GM12878 (cell line): ENCODE measurements at regions not wholly inside any gene's neighbourhood (a gene's known extent, or its start where the extent isn't known, plus 50 kb on each side); places are given as distances from the start of the nearest gene placed in this dataset.

ENCODE experiments used
- ATAC-seq: fragments of 200-7000 bp; cut with Tn5 transposase; 3 replicates; pipeline ENCODE4 v1.9.1; 2020; ENCODE audit warnings: mild to moderate bottlenecking, moderate library complexity
- BruUV-seq: library from RNA; stranded (reverse); fragments of 400-500 nt; replicated peaks from 2 replicates; lab custom pipeline; 2021; lab: Mats Ljungman, UMichigan
- CTCF ChIA-PET: fragments of 300-600 bp; sonication (Branson Sonifier 250); formaldehyde crosslinking; extraction: SDS; loops from one replicate; lab custom pipeline; 2021; ENCODE audit warnings: inconsistent platforms; lab: Yijun Ruan, JAX
- POLR2A ChIA-PET: fragments of 350-600 bp; formaldehyde crosslinking; extraction: SDS; loops from one replicate; lab custom pipeline; 2021; ENCODE audit warnings: inconsistent platforms; lab: Charles Lee
- RAD21 ChIA-PET: fragments of 300-600 bp; sonication (Branson Sonifier 250); formaldehyde crosslinking; loops from one replicate; lab custom pipeline; 2023; ENCODE audit warnings: antibody characterized with exemption; ENCODE audit not compliant: unreplicated experiment; lab: Charles Lee
- SMC1A ChIA-PET: fragments of 300-600 bp; sonication (Branson Sonifier 250); formaldehyde crosslinking; loops from one replicate; lab custom pipeline; 2023; ENCODE audit not compliant: unreplicated experiment, uncharacterized antibody; lab: Charles Lee
- DNase-seq: peaks from one replicate; pipeline ENCODE4 v3.0.0-alpha.2; 2011; ENCODE audit warnings: low read depth, low spot score
- FAIRE-seq: peaks from 3 replicates; lab custom pipeline; 2011; peaks lifted over from hg19 to GRCh38; lab: Jason Lieb, UNC
- H2AFZ ChIP-seq: 2 replicates; pipeline ENCODE4 v1.6.0; 2011; ENCODE audit warnings: low read depth, low read length, control low read depth; ENCODE audit not compliant: control insufficient read depth
- H3K27ac ChIP-seq: 2 replicates; pipeline ENCODE4 v1.5.1; 2011; ENCODE audit warnings: control low read depth; ENCODE audit not compliant: control insufficient read depth, insufficient read depth
- H3K27me3 ChIP-seq, 2 experiments: replicated peaks in 1 of 2; 2 replicates each; pipeline versions ENCODE4 v1.6.0 to v1.6.1; 2011; ENCODE audit warnings: low read length in 1 of 2; ENCODE audit not compliant: control insufficient read depth in 2 of 2, insufficient read depth in 2 of 2
- H3K36me3 ChIP-seq, 2 experiments: 2 replicates each; pipeline ENCODE4 v1.5.1; 2011; ENCODE audit warnings: low read length in 1 of 2; ENCODE audit not compliant: control insufficient read depth in 2 of 2, insufficient read depth in 2 of 2
- H3K4me1 ChIP-seq: 2 replicates; pipeline ENCODE4 v1.6.1; 2011; ENCODE audit warnings: mild to moderate bottlenecking, low read length, moderate library complexity, mixed read lengths; ENCODE audit not compliant: control insufficient read depth, insufficient read depth
- H3K4me2 ChIP-seq: 2 replicates; pipeline ENCODE4 v1.6.0; 2011; ENCODE audit warnings: control low read depth; ENCODE audit not compliant: control insufficient read depth, insufficient read depth
- H3K4me3 ChIP-seq: fragments of 200-600 bp; sonication (generic); 2 replicates; pipeline ENCODE4 v1.5.1; 2016
- H3K79me2 ChIP-seq: 2 replicates; pipeline ENCODE4 v1.6.0; 2011; ENCODE audit warnings: low read length; ENCODE audit not compliant: control insufficient read depth, insufficient read depth
- H3K9ac ChIP-seq: 2 replicates; pipeline ENCODE4 v1.8.0; 2011; ENCODE audit warnings: low read length, control low read depth, mixed read lengths; ENCODE audit not compliant: control insufficient read depth, insufficient read depth
- H3K9me3 ChIP-seq: replicated peaks from 3 replicates; pipeline ENCODE4 v1.5.1; 2011; ENCODE audit warnings: mild to moderate bottlenecking, low read length; ENCODE audit not compliant: control insufficient read depth, insufficient read depth
- H4K20me1 ChIP-seq: 2 replicates; pipeline ENCODE4 v1.6.0; 2011; ENCODE audit not compliant: control insufficient read depth, insufficient read depth
- ASH2L ChIP-seq: fragments of 300-600, 200-600 bp; sonication (generic); IDR thresholded peaks from 2 replicates; pipeline ENCODE4 v1.6.1; 2017; ENCODE audit warnings: low read depth, mild to moderate bottlenecking, borderline replicate concordance
- EGR1 ChIP-seq, 2 experiments: IDR thresholded peaks; 1 replicate in 1 of 2; 2 replicates in 1 of 2; pipeline ENCODE4 v1.6.1; 2011 to 2012; ENCODE audit warnings: low read depth in 2 of 2, low read length in 2 of 2, borderline replicate concordance in 1 of 2, mild to moderate bottlenecking in 1 of 2, moderate library complexity in 1 of 2
- EP300 ChIP-seq, 2 experiments: fragments of 150-350 bp in 1 of 2; IDR thresholded peaks; 2 replicates each; pipeline ENCODE4 v1.6.1; 2011 to 2012; ENCODE audit warnings: low read depth in 2 of 2, low read length in 2 of 2, borderline replicate concordance in 1 of 2, improper control_type of control experiment in 1 of 2, inconsistent platforms in 1 of 2; ENCODE audit not compliant: control insufficient read depth in 1 of 2
- HDGF ChIP-seq: fragments of 450-650 bp; IDR thresholded peaks from 2 replicates; pipeline ENCODE4 v1.6.1; 2016; ENCODE audit warnings: antibody characterized with exemption
- IKZF2 ChIP-seq, 2 experiments: fragments of 450-650 bp; IDR thresholded peaks; 2 replicates each; pipeline ENCODE4 v1.6.1; 2017; ENCODE audit warnings: mild to moderate bottlenecking in 2 of 2, moderate library complexity in 2 of 2
- IRF5 ChIP-seq: fragments of 450-650 bp; IDR thresholded peaks from 2 replicates; pipeline ENCODE4 v1.6.1; 2017; ENCODE audit warnings: borderline replicate concordance
- MXI1 ChIP-seq: fragments of 150-350 bp; IDR thresholded peaks from 2 replicates; pipeline ENCODE4 v1.6.1; 2011; ENCODE audit warnings: low read depth, mild to moderate bottlenecking, inconsistent platforms, low read length, improper control_type of control experiment
- NR2C2 ChIP-seq: IDR thresholded peaks from 2 replicates; pipeline ENCODE4 v1.6.1; 2011; ENCODE audit warnings: borderline replicate concordance, low read depth; ENCODE audit not compliant: control insufficient read depth, insufficient read length
- NRF1 ChIP-seq: conservative IDR thresholded peaks from 2 replicates; pipeline ENCODE4 v1.6.1; 2011; ENCODE audit warnings: mild to moderate bottlenecking, low read depth, low read length, improper control_type of control experiment
- POU2F2 ChIP-seq: IDR thresholded peaks from 3 replicates; pipeline ENCODE4 v1.6.1; 2011; ENCODE audit warnings: low read depth, mild to moderate bottlenecking, low read length, borderline replicate concordance
- SP1 ChIP-seq: IDR thresholded peaks from one replicate; pipeline ENCODE4 v1.6.1; 2011; ENCODE audit warnings: low read depth, low read length
- YY1 ChIP-seq: IDR thresholded peaks from 2 replicates; pipeline ENCODE4 v1.6.1; 2011; ENCODE audit warnings: low read depth, mild to moderate bottlenecking, low read length
- ZBTB4 ChIP-seq: fragments of 450-650 bp; formaldehyde crosslinking; IDR thresholded peaks from 2 replicates; pipeline ENCODE4 v1.4.0; 2022; ENCODE audit warnings: mild to moderate bottlenecking, moderate library complexity
- ZNF207 ChIP-seq: fragments of 450-650 bp; IDR thresholded peaks from 2 replicates; pipeline ENCODE4 v1.6.1; 2014; ENCODE audit warnings: antibody characterized with exemption, mild to moderate bottlenecking, borderline replicate concordance
- WGBS: methylation state at CpG from one replicate; pipeline ENCODE4 v1.1.6; 2016; ENCODE audit warnings: low lambda C conversion rate; ENCODE audit not compliant: insufficient replicate concordance, insufficient coverage; ENCODE audit errors: missing lambda C conversion rate; 5-methylcytosine and 5-hydroxymethylcytosine counted together
- in situ Hi-C: fragments of 300-500 bp; cut with MboI; formaldehyde crosslinking; loops from 9 replicates; pipeline ENCODE4 v1.14.3; 2018; ENCODE audit warnings: mixed read lengths
- intact Hi-C: fragments of 100-400 bp; cut with micrococcal nuclease; formaldehyde crosslinking; loops from one replicate; pipeline ENCODE4 v1.14.2; 2022; ENCODE audit not compliant: unreplicated experiment

GRCh38 chr3:158961911-158962310, 160.1 kb downstream of the MFSD1 start:
- no TSS peak for BruUV-seq
- FAIRE-seq (no peak), ATAC-seq (no peak)
- no peak overlapping the region for H3K4me2 ChIP-seq
- intact Hi-C loops, result no loop called here
- no peaks in the 10 kb centered on the region for H4K20me1 ChIP-seq
- in situ Hi-C loops, result no loop called here
- WGBS, result 3% methylated on average over 3 of the region's 3 CpGs
- no peak overlapping the region for H3K27ac ChIP-seq
- no peak overlapping the region for H2AFZ ChIP-seq
- H3K27me3 ChIP-seq, result no peaks in the 10 kb centered on the region
- no peaks in the 10 kb centered on the region for H3K4me1 ChIP-seq
- H3K9me3 ChIP-seq, result no peaks in the 10 kb centered on the region
- RAD21 ChIA-PET, result no interaction called here
- TF ChIP-seq EGR1 (IDR thresholded peaks at IDR 0.05; ENCODE audit: borderline replicate concordance in 1 of 2, low read depth in 2 of 2, low read length in 2 of 2) (no peak), YY1 (no peak), HDGF (no peak), NR2C2 (no peak), IKZF2 (IDR thresholded peaks at IDR 0.05) (no peak)
- TF ChIP-seq, all 136 proteins: peak for 0
- Histone ChIP-seq H3K36me3 (no peaks in the 10 kb centered on the region), H3K4me3 (no peak overlapping the region), H3K79me2 (no peaks in the 10 kb centered on the region), H3K9ac (no peak overlapping the region)
- POLR2A ChIA-PET, result no interaction called here
- no peak for DNase-seq
- CTCF ChIA-PET, result no interaction called here
- SMC1A ChIA-PET, result interaction anchor here (0.6 to 1.4 kb wide), 3 partner anchors 10 to 1532 kb away, joined by 3 read pairs; no protein-coding TSS in a partner anchor

- SMC1A ChIA-PET, result no interaction called here
- no peak overlapping the region for H2AFZ ChIP-seq
- intact Hi-C loops (no loop called here), in situ Hi-C loops (no loop called here)
- no peaks in the 10 kb centered on the region for H3K36me3 ChIP-seq
- DNase-seq, result no peak
- no peaks in the 10 kb centered on the region; a peak in 1 of 4 replicates for H3K27me3 ChIP-seq
- no peak for ATAC-seq
- no peaks in the 10 kb centered on the region for H4K20me1 ChIP-seq
- FAIRE-seq, result no peak
- no peak overlapping the region for H3K9ac ChIP-seq
- H3K4me2 ChIP-seq, result no peak overlapping the region
- H3K27ac ChIP-seq, result no peak overlapping the region
- no peaks in the 10 kb centered on the region for H3K4me1 ChIP-seq
- no peaks in the 10 kb centered on the region for H3K9me3 ChIP-seq
- CTCF ChIA-PET, result no interaction called here
- BruUV-seq, result no TSS peak
- 41% methylated on average over 2 of the region's 2 CpGs for WGBS
- H3K79me2 ChIP-seq, result no peaks in the 10 kb centered on the region
- POLR2A ChIA-PET, result no interaction called here
- RAD21 ChIA-PET, result no interaction called here
- no peak overlapping the region for H3K4me3 ChIP-seq
- TF ChIP-seq EP300 (IDR thresholded peaks at IDR 0.05; ENCODE audit: borderline replicate concordance in 1 of 2, control insufficient read depth in 1 of 2, low read depth in 2 of 2, low read length in 2 of 2) (no peak), EGR1 (IDR thresholded peaks at IDR 0.05; ENCODE audit: borderline replicate concordance in 1 of 2, low read depth in 2 of 2, low read length in 2 of 2) (no peak), NRF1 (no peak), ZBTB4 (CRISPR knock-in tag) (no peak), SP1 (no peak), IRF5 (no peak), ZNF207 (no peak), ASH2L (no peak), MXI1 (no peak), POU2F2 (no peak)
These were observed 168.2 kb downstream of the MFSD1 start for GRCh38 chr3:158970006-158970405.
